Thyroid gland (tissue), 4 donors: ENCODE measurements at regions not wholly inside any gene's neighbourhood (a gene's known extent, or its start where the extent isn't known, plus 50 kb on each side); places are given as distances from the start of the nearest gene placed in this dataset.
"Not testable (repeated sequence)": the region's sequence is repeated elsewhere in the genome, so short reads cannot be mapped to it uniquely, and the experiment has no call there.

ENCODE experiments used
- DNase-seq, 2 donors: peaks; one replicate each; pipeline ENCODE4 v3.0.0-alpha.2; 2019
- H3K27ac ChIP-seq, 3 donors: fragments of 200-600 bp; sonication (generic); 1 replicate in 2 of 3; 2 replicates in 1 of 3; pipeline ENCODE4 v1.5.1; 2016 to 2019; ENCODE audit warnings: mild to moderate bottlenecking in 1 of 3, moderate library complexity in 1 of 3
- H3K27me3 ChIP-seq: fragments of 200-600 bp; sonication (generic); one replicate; pipeline ENCODE4 v1.5.1; 2019
- H3K36me3 ChIP-seq, 2 donors: fragments of 200-600 bp; sonication (generic); one replicate each; pipeline ENCODE4 v1.5.1; 2016 to 2019
- H3K4me1 ChIP-seq, 2 donors: fragments of 200-600 bp; sonication (generic); one replicate each; pipeline ENCODE4 v1.5.1; 2017 to 2019
- H3K4me3 ChIP-seq, 3 donors: fragments of 200-600 bp; sonication (generic); replicated peaks in 1 of 3; 1 replicate in 2 of 3; 2 replicates in 1 of 3; pipeline ENCODE4 v1.5.1; 2016; ENCODE audit warnings: mild to moderate bottlenecking in 1 of 3
- H3K9me3 ChIP-seq: fragments of 200-600 bp; sonication (generic); one replicate; pipeline ENCODE4 v1.5.1; 2017
- WGBS, 2 donors: methylation state at CpG; one replicate each; pipeline ENCODE4 v1.1.5; 2017; 5-methylcytosine and 5-hydroxymethylcytosine counted together
- intact Hi-C: fragments of 100-400 bp; cut with DNase I; formaldehyde crosslinking; loops from one replicate; pipeline ENCODE4 v1.15.1; 2023
- TF ChIP-seq, protein P1 (sequence below), 6 experiments: fragments of 200-600 bp in 3 of 6; fragments of 450-650 bp in 3 of 6; sonication (generic) in 3 of 6; IDR thresholded peaks; one replicate each; pipeline ENCODE4 v1.5.1; 2016 to 2019; ENCODE audit warnings: antibody characterized with exemption in 6 of 6, mild to moderate bottlenecking in 2 of 6, inconsistent platforms in 1 of 6, moderate library complexity in 1 of 6

GRCh38 chr2:137913169-137913568 lies 51.1 kb upstream of the HNMT start:
- no peaks in the 10 kb centered on the region for H3K4me1 ChIP-seq
- H3K27ac ChIP-seq, result no peak overlapping the region
- H3K27me3 ChIP-seq, result no peaks in the 10 kb centered on the region
- DNase-seq, result no peak
- H3K9me3 ChIP-seq, result no peaks in the 10 kb centered on the region
- no peaks in the 10 kb centered on the region for H3K36me3 ChIP-seq
- whole genome bisulfite sequencing, 2 donors, result 87 to 88% methylated on average over 4 of the region's 4 CpGs
- H3K4me3 ChIP-seq, result no peak overlapping the region
- intact Hi-C loops, result loop anchor here (5.0 to 10.0 kb wide), 2 partner anchors 872 to 914 kb away; partner anchors contain the start of gene NXPH2
- TF ChIP-seq, protein P1, sequence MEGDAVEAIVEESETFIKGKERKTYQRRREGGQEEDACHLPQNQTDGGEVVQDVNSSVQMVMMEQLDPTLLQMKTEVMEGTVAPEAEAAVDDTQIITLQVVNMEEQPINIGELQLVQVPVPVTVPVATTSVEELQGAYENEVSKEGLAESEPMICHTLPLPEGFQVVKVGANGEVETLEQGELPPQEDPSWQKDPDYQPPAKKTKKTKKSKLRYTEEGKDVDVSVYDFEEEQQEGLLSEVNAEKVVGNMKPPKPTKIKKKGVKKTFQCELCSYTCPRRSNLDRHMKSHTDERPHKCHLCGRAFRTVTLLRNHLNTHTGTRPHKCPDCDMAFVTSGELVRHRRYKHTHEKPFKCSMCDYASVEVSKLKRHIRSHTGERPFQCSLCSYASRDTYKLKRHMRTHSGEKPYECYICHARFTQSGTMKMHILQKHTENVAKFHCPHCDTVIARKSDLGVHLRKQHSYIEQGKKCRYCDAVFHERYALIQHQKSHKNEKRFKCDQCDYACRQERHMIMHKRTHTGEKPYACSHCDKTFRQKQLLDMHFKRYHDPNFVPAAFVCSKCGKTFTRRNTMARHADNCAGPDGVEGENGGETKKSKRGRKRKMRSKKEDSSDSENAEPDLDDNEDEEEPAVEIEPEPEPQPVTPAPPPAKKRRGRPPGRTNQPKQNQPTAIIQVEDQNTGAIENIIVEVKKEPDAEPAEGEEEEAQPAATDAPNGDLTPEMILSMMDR (IDR thresholded peaks at IDR 0.05), result no peak

- H3K27me3 ChIP-seq, H3K9me3 ChIP-seq, H3K4me1 ChIP-seq, H3K27ac ChIP-seq, H3K4me3 ChIP-seq, H3K36me3 ChIP-seq, DNase-seq: not testable (repeated sequence)
- intact Hi-C loops, result loop anchor here (5.0 to 10.0 kb wide), 2 partner anchors 871 to 914 kb away; partner anchors contain the start of gene NXPH2
- 85 to 89% methylated on average over 2 of the region's 2 CpGs for WGBS, 2 donors
These were observed 50.6 kb upstream of the HNMT start for GRCh38 chr2:137913648-137914047.
